ENCODE measurements at regions not wholly inside any gene's neighbourhood (a gene's known extent, or its start where the extent isn't known, plus 50 kb on each side); places are given as distances from the start of the nearest gene placed in this dataset.

DNA sequence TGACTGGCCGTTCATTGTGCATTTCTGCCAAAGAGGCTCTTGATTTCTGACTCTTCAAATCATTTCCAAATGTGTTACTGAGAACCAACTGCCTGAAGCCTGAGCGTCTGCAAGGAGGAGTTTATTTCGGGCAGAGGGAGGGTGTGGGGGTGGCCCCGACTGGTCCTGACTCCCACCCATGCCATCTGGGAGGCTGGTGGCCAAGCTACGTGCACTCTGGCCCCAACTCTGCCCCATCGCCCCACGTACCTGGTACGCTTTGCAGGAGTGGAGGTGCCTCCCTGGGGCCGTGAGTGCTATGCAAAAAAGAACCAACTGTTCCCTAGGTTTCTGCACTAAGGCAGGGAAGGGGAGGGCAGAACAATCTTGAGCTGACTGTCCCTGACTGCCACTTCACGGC lies 846.8 kb downstream of the BRD1 start:
- CTCF ChIA-PET, result no interaction called here

DNA sequence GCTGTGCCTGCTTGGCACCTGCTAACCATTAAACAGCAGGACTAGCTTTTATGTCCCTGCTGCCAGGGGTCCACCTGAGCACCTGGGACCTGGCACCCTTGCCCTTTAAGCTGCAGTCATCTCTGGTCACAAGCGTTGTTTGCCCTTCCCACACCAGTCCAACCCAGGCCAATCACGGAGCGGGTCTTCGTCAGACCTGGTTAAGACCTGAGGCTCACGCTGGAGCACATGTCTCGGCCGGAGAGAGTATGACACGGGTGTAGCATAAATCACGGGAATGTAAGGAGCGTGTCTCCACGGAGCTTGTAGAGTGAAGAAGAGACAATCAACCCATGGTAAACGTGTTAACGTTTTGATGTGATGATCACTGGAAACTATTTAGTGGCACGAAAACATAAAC lies 847.3 kb downstream of the BRD1 start:
- ATAC-seq, result no peak
- intact Hi-C loops (cut with micrococcal nuclease), result no loop called here
- Histone ChIP-seq H3K4me2 (ENCODE audit: low read length) (no peak overlapping the region), H3K79me2 (ENCODE audit: low read length) (no peaks in the 10 kb centered on the region), H3K27ac (ENCODE audit: low read length) (no peak overlapping the region), H3F3A (ENCODE audit: low read length, unreplicated experiment) (no peaks in the 10 kb centered on the region), H2AFZ (ENCODE audit: low read length) (no peak overlapping the region), H3K36me3 (ENCODE audit: low read depth, low read length) (no peaks in the 10 kb centered on the region), H4K20me1 (ENCODE audit: low read length) (no peaks in the 10 kb centered on the region), H3K9me2 (replicated peaks; ENCODE audit: low read length) (no peaks in the 10 kb centered on the region), H3K9ac (ENCODE audit: low read length) (no peak overlapping the region), H3K9me3 (ENCODE audit: low read length) (no peaks in the 10 kb centered on the region), H3K27me3 (ENCODE audit: low read length) (no peaks in the 10 kb centered on the region; the same call in 1 of the 2 replicates), H3K4me3 (ENCODE audit: low read length) (no peak overlapping the region), H3K4me1 (ENCODE audit: insufficient read depth, low read length) (no peaks in the 10 kb centered on the region)
- ChIA-PET CTCF (no interaction called here), POLR2A (ENCODE audit: unreplicated experiment) (no interaction called here)
- BruUV-seq (replicated peaks), result no TSS peak
- TF ChIP-seq, protein P1, sequence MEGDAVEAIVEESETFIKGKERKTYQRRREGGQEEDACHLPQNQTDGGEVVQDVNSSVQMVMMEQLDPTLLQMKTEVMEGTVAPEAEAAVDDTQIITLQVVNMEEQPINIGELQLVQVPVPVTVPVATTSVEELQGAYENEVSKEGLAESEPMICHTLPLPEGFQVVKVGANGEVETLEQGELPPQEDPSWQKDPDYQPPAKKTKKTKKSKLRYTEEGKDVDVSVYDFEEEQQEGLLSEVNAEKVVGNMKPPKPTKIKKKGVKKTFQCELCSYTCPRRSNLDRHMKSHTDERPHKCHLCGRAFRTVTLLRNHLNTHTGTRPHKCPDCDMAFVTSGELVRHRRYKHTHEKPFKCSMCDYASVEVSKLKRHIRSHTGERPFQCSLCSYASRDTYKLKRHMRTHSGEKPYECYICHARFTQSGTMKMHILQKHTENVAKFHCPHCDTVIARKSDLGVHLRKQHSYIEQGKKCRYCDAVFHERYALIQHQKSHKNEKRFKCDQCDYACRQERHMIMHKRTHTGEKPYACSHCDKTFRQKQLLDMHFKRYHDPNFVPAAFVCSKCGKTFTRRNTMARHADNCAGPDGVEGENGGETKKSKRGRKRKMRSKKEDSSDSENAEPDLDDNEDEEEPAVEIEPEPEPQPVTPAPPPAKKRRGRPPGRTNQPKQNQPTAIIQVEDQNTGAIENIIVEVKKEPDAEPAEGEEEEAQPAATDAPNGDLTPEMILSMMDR (conservative IDR thresholded peaks at IDR 0.05; ENCODE audit: low read depth, low read length), result no peak
- no peak for DNase-seq

More for the DNA sequence above, 846.8 kb downstream of the BRD1 start:
- BruUV-seq (replicated peaks), result no TSS peak
- DNase-seq, result no peak
- Histone ChIP-seq H3K4me1 (ENCODE audit: insufficient read depth, low read length) (no peaks in the 10 kb centered on the region), H3K79me2 (ENCODE audit: low read length) (no peaks in the 10 kb centered on the region), H3K9ac (ENCODE audit: low read length) (no peak overlapping the region), H3K27me3 (ENCODE audit: low read length) (no peaks in the 10 kb centered on the region; the same call in 1 of the 2 replicates), H3K4me2 (ENCODE audit: low read length) (no peak overlapping the region), H4K20me1 (ENCODE audit: low read length) (no peaks in the 10 kb centered on the region), H3K4me3 (ENCODE audit: low read length) (no peak overlapping the region), H3K27ac (ENCODE audit: low read length) (no peak overlapping the region), H2AFZ (ENCODE audit: low read length) (no peak overlapping the region), H3F3A (ENCODE audit: low read length, unreplicated experiment) (no peaks in the 10 kb centered on the region), H3K36me3 (ENCODE audit: low read depth, low read length) (no peaks in the 10 kb centered on the region), H3K9me2 (replicated peaks; ENCODE audit: low read length) (no peaks in the 10 kb centered on the region), H3K9me3 (ENCODE audit: low read length) (no peaks in the 10 kb centered on the region)
- POLR2A ChIA-PET (ENCODE audit: unreplicated experiment), result no interaction called here
- TF ChIP-seq, protein P1 (conservative IDR thresholded peaks at IDR 0.05; ENCODE audit: low read depth, low read length), result no peak
- no peak for TF ChIP-seq EZH2phosphoT487 (IDR thresholded peaks at IDR 0.05; ENCODE audit: borderline replicate concordance, low read length)
- no peak for TF ChIP-seq EZH2 (IDR thresholded peaks at IDR 0.05; ENCODE audit: low read length, unreplicated experiment)
- no peak for ATAC-seq
- intact Hi-C loops (cut with micrococcal nuclease), result no loop called here

DNA sequence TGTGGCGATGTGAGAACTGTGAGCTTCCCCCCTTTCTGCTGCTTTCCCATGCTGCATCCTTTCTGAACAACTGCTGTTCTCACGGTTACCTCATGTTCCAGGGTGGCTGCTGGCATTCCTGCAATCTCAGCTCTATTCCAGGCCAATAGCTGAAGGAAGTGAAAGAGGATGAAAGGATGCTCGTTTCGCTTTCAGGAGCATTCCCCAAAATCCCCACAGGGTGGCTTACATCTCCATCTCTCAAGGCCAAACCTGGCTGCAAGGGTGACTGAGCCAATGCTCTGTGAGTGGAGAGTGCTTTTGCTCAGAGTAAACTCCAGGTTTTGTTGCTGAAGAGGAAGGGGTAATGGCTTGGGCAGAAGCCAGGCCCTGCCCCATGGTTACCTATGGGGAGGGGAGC lies 848.2 kb downstream of the BRD1 start:
- Histone ChIP-seq H3K9me2 (replicated peaks; ENCODE audit: low read length) (no peaks in the 10 kb centered on the region), H3F3A (ENCODE audit: low read length, unreplicated experiment) (no peaks in the 10 kb centered on the region), H3K36me3 (ENCODE audit: low read depth, low read length) (no peaks in the 10 kb centered on the region), H3K79me2 (ENCODE audit: low read length) (no peaks in the 10 kb centered on the region), H3K9ac (ENCODE audit: low read length) (no peak overlapping the region), H3K4me2 (ENCODE audit: low read length) (no peak overlapping the region), H3K9me3 (ENCODE audit: low read length) (no peaks in the 10 kb centered on the region), H3K27me3 (ENCODE audit: low read length) (no peaks in the 10 kb centered on the region; the same call in 1 of the 2 replicates), H3K4me1 (ENCODE audit: insufficient read depth, low read length) (no peaks in the 10 kb centered on the region), H2AFZ (ENCODE audit: low read length) (no peak overlapping the region), H4K20me1 (ENCODE audit: low read length) (no peaks in the 10 kb centered on the region), H3K27ac (ENCODE audit: low read length) (no peak overlapping the region), H3K4me3 (ENCODE audit: low read length) (no peak overlapping the region)
- no TSS peak for BruUV-seq (replicated peaks)
- ChIA-PET POLR2A (ENCODE audit: unreplicated experiment) (no interaction called here), CTCF (interaction anchor here (0.6 kb wide), 1 partner anchor 27 kb away, joined by 3 read pairs; no protein-coding TSS in a partner anchor)
- TF ChIP-seq, protein P1 (conservative IDR thresholded peaks at IDR 0.05; ENCODE audit: low read depth, low read length), result peak; percentile 23; the same call in 1 of the 2 replicates
- TF ChIP-seq EZH2phosphoT487 (IDR thresholded peaks at IDR 0.05; ENCODE audit: borderline replicate concordance, low read length) (no peak), EZH2 (IDR thresholded peaks at IDR 0.05; ENCODE audit: low read length, unreplicated experiment) (no peak)
- ATAC-seq, result no peak
- intact Hi-C loops (cut with micrococcal nuclease), result no loop called here
- DNase-seq, result no peak

Measured in PC-3 (cell line).